ENCODE measurements at regions not wholly inside any gene's neighbourhood (a gene's known extent, or its start where the extent isn't known, plus 50 kb on each side); places are given as distances from the start of the nearest gene placed in this dataset.

GRCh38 chr19:31418055-31418454 lies 68.8 kb upstream of the TSHZ3 start:
- TF ChIP-seq CTCF (IDR thresholded peaks at IDR 0.05): no peak
- no peak for TF ChIP-seq POLR2A (IDR thresholded peaks at IDR 0.05)
